GM23248 (cell line): ENCODE measurements at regions not wholly inside any gene's neighbourhood (a gene's known extent, or its start where the extent isn't known, plus 50 kb on each side); places are given as distances from the start of the nearest gene placed in this dataset.

Experiments used
- EZH2 ChIP-seq: fragments of 200-600 bp; sonication (generic); IDR thresholded peaks from 2 replicates; pipeline ENCODE4 v1.6.1; 2018; ENCODE audit warnings: antibody characterized with exemption, mild to moderate bottlenecking; ENCODE audit not compliant: insufficient read depth, poor library complexity, severe bottlenecking
- EZH2phosphoT487 ChIP-seq: fragments of 200-600 bp; sonication (generic); IDR thresholded peaks from 2 replicates; pipeline ENCODE4 v1.6.1; 2018; ENCODE audit warnings: antibody characterized with exemption, moderate library complexity, mild to moderate bottlenecking, low read depth; ENCODE audit not compliant: insufficient read depth

GRCh38 chr2:160700021-160700814, 206.6 kb upstream of the RBMS1 start:
- TF ChIP-seq EZH2: no peak
- TF ChIP-seq EZH2phosphoT487: no peak
